H1 (cell line): ENCODE measurements at regions not wholly inside any gene's neighbourhood (a gene's known extent, or its start where the extent isn't known, plus 50 kb on each side); places are given as distances from the start of the nearest gene placed in this dataset.

Experiments used
- CTCF ChIA-PET: fragments of 300-600 bp; sonication (Branson Sonifier 250); formaldehyde crosslinking; loops from one replicate; lab custom pipeline; 2021; ENCODE audit not compliant: partially characterized antibody; lab: Charles Lee
- POLR2A ChIA-PET: fragments of 300-600 bp; sonication (Branson Sonifier 250); formaldehyde crosslinking; loops from one replicate; lab custom pipeline; 2021; ENCODE audit warnings: inconsistent platforms; ENCODE audit not compliant: partially characterized antibody; lab: Charles Lee
- DNase-seq, 2 experiments: peaks; one replicate each; pipeline versions ENCODE4 v3.0.0 to v3.0.0-alpha.2; 2010 to 2022; ENCODE audit warnings: low spot score in 2 of 2, low read depth in 1 of 2, mixed read lengths in 1 of 2
- FAIRE-seq: peaks from 2 replicates; lab custom pipeline; 2011; peaks lifted over from hg19 to GRCh38; lab: Jason Lieb, UNC
- H2AFZ ChIP-seq: 2 replicates; pipeline ENCODE4 v1.8.1; 2012; ENCODE audit warnings: low read length, inconsistent platforms
- H2AK5ac ChIP-seq: 2 replicates; pipeline ENCODE4 v1.6.1; 2013; ENCODE audit warnings: low read depth, low read length
- H2BK120ac ChIP-seq: replicated peaks from 2 replicates; pipeline ENCODE3; 2013; ENCODE audit warnings: low read depth, low read length, inconsistent platforms
- H2BK12ac ChIP-seq: 2 replicates; pipeline ENCODE4 v1.6.1; 2013; ENCODE audit warnings: low read depth, low read length
- H2BK15ac ChIP-seq: 2 replicates; pipeline ENCODE4 v1.6.1; 2013; ENCODE audit warnings: low read length
- H2BK20ac ChIP-seq: 2 replicates; pipeline ENCODE4 v1.6.1; 2013; ENCODE audit warnings: low read length
- H2BK5ac ChIP-seq: 2 replicates; pipeline ENCODE4 v1.6.1; 2013; ENCODE audit warnings: low read depth, low read length
- H3K14ac ChIP-seq: 2 replicates; pipeline ENCODE4 v1.6.1; 2013; ENCODE audit warnings: inconsistent platforms; ENCODE audit not compliant: insufficient read length
- H3K18ac ChIP-seq: 2 replicates; pipeline ENCODE4 v1.6.1; 2013; ENCODE audit warnings: low read length; ENCODE audit errors: extremely low read depth
- H3K23ac ChIP-seq: 2 replicates; pipeline ENCODE4 v1.6.1; 2013; ENCODE audit warnings: inconsistent platforms; ENCODE audit not compliant: insufficient read length
- H3K23me2 ChIP-seq: 2 replicates; pipeline ENCODE4 v1.6.1; 2013; ENCODE audit warnings: low read depth, low read length
- H3K27ac ChIP-seq: 2 replicates; pipeline ENCODE4 v1.6.1; 2011; ENCODE audit warnings: low read depth, low read length, inconsistent platforms
- H3K27me3 ChIP-seq, 4 experiments: replicated peaks in 1 of 4; 1 replicate in 1 of 4; 2 replicates in 3 of 4; pipeline versions ENCODE4 v1.6.1 to v1.8.1; 2011 to 2013; ENCODE audit warnings: low read length in 3 of 4, mild to moderate bottlenecking in 3 of 4, inconsistent platforms in 2 of 4, mixed read lengths in 2 of 4, moderate library complexity in 1 of 4; ENCODE audit not compliant: control insufficient read depth in 3 of 4, insufficient read depth in 3 of 4; ENCODE audit errors: extremely low read depth in 1 of 4
- H3K36me3 ChIP-seq, 4 experiments: 2 replicates each; pipeline versions ENCODE4 v1.6.1 to v1.8.1; 2011 to 2013; ENCODE audit warnings: mild to moderate bottlenecking in 4 of 4, low read length in 3 of 4, moderate library complexity in 2 of 4, control low read depth in 1 of 4, inconsistent platforms in 1 of 4; ENCODE audit not compliant: insufficient read depth in 4 of 4, control insufficient read depth in 2 of 4
- H3K4ac ChIP-seq: replicated peaks from 2 replicates; pipeline ENCODE3; 2013; ENCODE audit warnings: low read length, low read depth, mixed read lengths, inconsistent platforms; ENCODE audit not compliant: insufficient read length
- H3K4me1 ChIP-seq, 4 experiments: replicated peaks in 1 of 4; 1 replicate in 1 of 4; 2 replicates in 3 of 4; pipeline versions ENCODE4 v1.6.1 to v1.8.1; 2011 to 2013; ENCODE audit warnings: low read length in 3 of 4, inconsistent platforms in 2 of 4, mixed read lengths in 1 of 4; ENCODE audit not compliant: insufficient read depth in 4 of 4, control insufficient read depth in 3 of 4
- H3K4me2 ChIP-seq, 2 experiments: 2 replicates each; pipeline versions ENCODE4 v1.6.1 to v1.8.1; 2011 to 2013; ENCODE audit warnings: low read depth in 2 of 2, low read length in 2 of 2, control low read depth in 1 of 2, inconsistent platforms in 1 of 2, mild to moderate bottlenecking in 1 of 2; ENCODE audit not compliant: insufficient read depth in 1 of 2
- H3K4me3 ChIP-seq, 4 experiments: fragments of 200-600, 300-600 bp in 1 of 4; sonication (generic), shearing (Covaris generic), sonication (Bioruptor Twin) in 1 of 4; 2 replicates each; pipeline versions ENCODE4 v1.5.1 to v1.8.1; 2011 to 2016; ENCODE audit warnings: low read length in 4 of 4, low read depth in 3 of 4, control low read depth in 2 of 4, inconsistent platforms in 2 of 4, mild to moderate bottlenecking in 2 of 4, mixed read lengths in 1 of 4, moderate library complexity in 1 of 4; ENCODE audit not compliant: insufficient read depth in 2 of 4; ENCODE audit errors: extremely low read depth in 1 of 4
- H3K56ac ChIP-seq: replicated peaks from 2 replicates; pipeline ENCODE3; 2013; ENCODE audit warnings: low read depth, mild to moderate bottlenecking, mixed read lengths, low read length, inconsistent platforms; ENCODE audit not compliant: insufficient read length
- H3K79me1 ChIP-seq: 2 replicates; pipeline ENCODE4 v1.6.1; 2013; ENCODE audit warnings: low read depth, low read length, control low read depth
- H3K79me2 ChIP-seq, 2 experiments: 2 replicates each; pipeline versions ENCODE4 v1.6.1 to v1.8.1; 2012 to 2013; ENCODE audit warnings: low read length in 2 of 2, mild to moderate bottlenecking in 2 of 2, inconsistent platforms in 1 of 2; ENCODE audit not compliant: insufficient read depth in 2 of 2, control insufficient read depth in 1 of 2
- H3K9ac ChIP-seq, 4 experiments: replicated peaks in 1 of 4; 1 replicate in 1 of 4; 2 replicates in 3 of 4; pipeline versions ENCODE4 v1.6.1 to v1.8.1; 2011 to 2013; ENCODE audit warnings: low read depth in 3 of 4, low read length in 3 of 4, control low read depth in 2 of 4, mild to moderate bottlenecking in 2 of 4, moderate library complexity in 2 of 4, inconsistent platforms in 1 of 4; ENCODE audit errors: extremely low read depth in 1 of 4
- H3K9me3 ChIP-seq, 2 experiments: 2 replicates each; pipeline versions ENCODE4 v1.6.1 to v1.8.1; 2012 to 2013; ENCODE audit warnings: mild to moderate bottlenecking in 2 of 2, moderate library complexity in 2 of 2, control low read depth in 1 of 2, inconsistent platforms in 1 of 2, low read depth in 1 of 2, low read length in 1 of 2, mixed read lengths in 1 of 2; ENCODE audit not compliant: insufficient read depth in 2 of 2
- H4K20me1 ChIP-seq, 2 experiments: replicated peaks in 1 of 2; 2 replicates each; pipeline versions ENCODE3 to v1.8.1; 2011 to 2013; ENCODE audit warnings: inconsistent platforms in 2 of 2, low read length in 2 of 2, mild to moderate bottlenecking in 1 of 2; ENCODE audit not compliant: insufficient read depth in 2 of 2, control insufficient read depth in 1 of 2
- H4K5ac ChIP-seq: 2 replicates; pipeline ENCODE4 v1.6.1; 2013; ENCODE audit warnings: low read length, low read depth, mixed read lengths, inconsistent platforms; ENCODE audit not compliant: insufficient read length
- H4K8ac ChIP-seq: 2 replicates; pipeline ENCODE4 v1.8.0; 2013; ENCODE audit warnings: mild to moderate bottlenecking, moderate library complexity, low read length, inconsistent platforms; ENCODE audit not compliant: insufficient read depth; ENCODE audit errors: extremely low read depth
- H4K91ac ChIP-seq: replicated peaks from 2 replicates; pipeline ENCODE3; 2013; ENCODE audit warnings: low read length, mixed read lengths, inconsistent platforms; ENCODE audit not compliant: insufficient read length
- ASH2L ChIP-seq: fragments of 200-600, 300-600 bp; sonication (generic); IDR thresholded peaks from one replicate; pipeline ENCODE4 v1.7.1; 2017; ENCODE audit warnings: low read length
- SIRT6 ChIP-seq: IDR thresholded peaks from one replicate; pipeline ENCODE4 v1.7.1; 2012; ENCODE audit warnings: low read length, inconsistent platforms
- SIX5 ChIP-seq: IDR thresholded peaks from 2 replicates; pipeline ENCODE4 v1.6.1; 2011; ENCODE audit warnings: mild to moderate bottlenecking, low read depth, low read length
- WGBS, 2 experiments: shearing (Covaris generic) in 1 of 2; methylation state at CpG; one replicate each; pipeline versions ENCODE4 v1.1.6 to v1.1.7; 2013 to 2015; ENCODE audit warnings: low lambda C conversion rate in 2 of 2, mixed read lengths in 2 of 2, inconsistent platforms in 1 of 2, low coverage in 1 of 2, missing lambda C conversion rate in 1 of 2; ENCODE audit not compliant: insufficient replicate concordance in 2 of 2, insufficient coverage in 1 of 2, insufficient read length in 1 of 2; ENCODE audit errors: extremely low coverage in 1 of 2, missing lambda C conversion rate in 1 of 2; 5-methylcytosine and 5-hydroxymethylcytosine counted together

- no peak overlapping the region for H2AK5ac ChIP-seq
- DNase-seq = no peak
- H3K23ac ChIP-seq = no peak overlapping the region
- H3K27me3 ChIP-seq = no peaks in the 10 kb centered on the region
- H4K8ac ChIP-seq = no peak overlapping the region
- no peak overlapping the region for H4K91ac ChIP-seq
- no peak overlapping the region for H2BK20ac ChIP-seq
- peaks cover 0 to 6% (median 0%) of the 10 kb centered on the region in 4 experiments; a peak in 1 of 7 replicates for H3K4me1 ChIP-seq
- H3K9ac ChIP-seq = no peak overlapping the region
- H3K79me2 ChIP-seq = no peaks in the 10 kb centered on the region
- WGBS, 2 experiments = 81% methylated on average over 1 of the region's 1 CpG; no CpG with 5 or more reads in 1 of the 2 experiments
- H3K4me2 ChIP-seq = no peak overlapping the region
- H4K5ac ChIP-seq = no peak overlapping the region
- H4K20me1 ChIP-seq = no peaks in the 10 kb centered on the region
- H2BK120ac ChIP-seq = no peak overlapping the region
- no peak for TF ChIP-seq SIX5
- no peak for TF ChIP-seq ASH2L
- TF ChIP-seq SIRT6 = no peak
- TF ChIP-seq, all 59 proteins: peak for 0
- Histone ChIP-seq H3K79me1 (no peaks in the 10 kb centered on the region), H2AFZ (no peak overlapping the region), H3K18ac (no peak overlapping the region), H3K23me2 (no peaks in the 10 kb centered on the region), H3K36me3 (no peaks in the 10 kb centered on the region), H3K56ac (no peak overlapping the region), H3K9me3 (no peaks in the 10 kb centered on the region), H3K4me3 (no peak overlapping the region), H3K27ac (no peak overlapping the region), H3K4ac (no peak overlapping the region), H2BK5ac (no peak overlapping the region), H2BK15ac (no peak overlapping the region), H2BK12ac (no peak overlapping the region), H3K14ac (no peak overlapping the region)
- FAIRE-seq = no peak
- ChIA-PET POLR2A (no interaction called here), CTCF (interaction anchor here (1.2 kb wide), 1 partner anchor 48 kb away, joined by 3 read pairs; no protein-coding TSS in a partner anchor)
Observed at GRCh38 chr5:163361450-163361849, 75.9 kb upstream of the CCNG1 start.
